HG02973 (cell line): ENCODE measurements at regions not wholly inside any gene's neighbourhood (a gene's known extent, or its start where the extent isn't known, plus 50 kb on each side); places are given as distances from the start of the nearest gene placed in this dataset.
A peak's percentile ranks its signal among the peaks of the same experiment; 100 is the strongest.

Experiments
- ATAC-seq: cut with Tn5 transposase; IDR thresholded peaks from one replicate; pipeline ENCODE4 v1.9.1; 2021; ENCODE audit warnings: moderate library complexity; ENCODE audit not compliant: unreplicated experiment

DNA sequence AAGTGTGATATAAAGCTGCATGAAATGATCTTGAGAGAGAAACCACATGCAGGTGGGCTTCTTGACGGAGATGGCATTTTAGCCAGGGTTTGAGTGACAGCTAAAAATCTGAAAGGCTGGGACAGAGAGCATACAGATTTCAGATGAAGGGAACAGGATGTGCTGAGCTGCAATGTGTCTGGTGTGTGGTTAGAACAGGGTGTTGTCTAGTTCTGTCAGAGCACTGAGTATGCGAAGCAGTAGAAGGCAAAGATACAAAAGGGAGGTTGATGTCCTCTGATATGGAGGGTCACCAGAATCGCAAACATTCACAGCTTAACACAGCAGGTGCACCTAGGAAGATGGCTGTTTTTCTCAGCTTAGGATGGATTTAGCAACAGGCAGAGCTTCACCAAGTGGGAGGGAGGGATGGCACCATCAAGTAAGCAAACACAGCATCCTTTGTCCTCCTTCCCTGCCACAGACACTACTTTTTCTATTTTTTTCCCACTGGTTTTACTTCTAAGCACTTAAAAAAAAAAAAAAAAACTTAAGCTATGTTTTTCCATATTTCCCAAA, 182.5 kb downstream of the TMX3 start:
- no peak for ATAC-seq

DNA sequence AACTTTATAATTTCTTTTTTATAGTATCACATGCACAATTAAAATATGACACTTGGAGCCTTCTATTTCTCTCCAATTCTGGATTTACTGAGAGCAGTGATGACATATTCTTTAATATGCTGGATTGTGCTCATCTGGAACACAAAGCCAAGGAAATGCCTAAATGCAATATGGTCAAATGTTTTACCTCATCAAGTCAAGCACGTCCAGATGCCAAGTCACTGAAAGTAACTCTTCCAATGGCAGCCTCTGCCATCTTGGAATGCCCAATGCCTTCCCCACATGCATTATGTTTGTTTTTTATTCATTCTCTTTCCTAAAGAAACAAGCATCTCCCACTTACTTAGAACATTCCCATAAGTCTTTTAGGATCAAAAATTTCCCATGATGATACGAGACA, 189.8 kb downstream of the TMX3 start:
- no peak for ATAC-seq

DNA sequence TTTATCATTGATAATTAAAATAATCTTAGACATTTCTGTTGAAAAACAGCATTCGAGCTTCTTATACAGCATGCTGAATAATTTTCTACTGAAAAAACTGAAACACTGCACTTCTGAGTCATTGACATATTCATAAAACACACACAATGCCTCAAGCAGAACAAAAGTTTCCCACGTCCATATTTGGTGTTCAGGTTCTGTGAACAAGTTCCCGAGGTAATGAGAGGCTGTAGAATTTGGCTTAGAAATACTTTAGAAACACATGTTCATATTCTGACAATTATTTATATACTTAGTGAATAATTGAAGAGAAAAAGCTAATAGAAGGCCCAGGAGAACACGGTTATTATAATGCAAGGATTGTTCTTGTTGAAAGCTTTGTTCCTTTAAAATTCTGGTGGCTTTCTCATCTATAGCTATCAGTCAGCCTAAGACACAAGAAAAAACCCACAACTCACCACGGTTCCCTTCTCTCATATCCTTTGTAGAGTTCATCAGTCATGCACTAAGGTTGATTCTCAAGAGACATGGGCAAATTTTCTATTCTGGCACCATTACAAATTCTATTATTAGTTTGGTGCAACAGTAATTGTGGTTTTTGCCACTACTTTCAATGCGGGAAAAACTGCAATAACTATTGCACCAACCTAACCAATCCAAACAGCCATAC, 194.4 kb downstream of the TMX3 start:
- peak; percentile 60 for ATAC-seq

DNA sequence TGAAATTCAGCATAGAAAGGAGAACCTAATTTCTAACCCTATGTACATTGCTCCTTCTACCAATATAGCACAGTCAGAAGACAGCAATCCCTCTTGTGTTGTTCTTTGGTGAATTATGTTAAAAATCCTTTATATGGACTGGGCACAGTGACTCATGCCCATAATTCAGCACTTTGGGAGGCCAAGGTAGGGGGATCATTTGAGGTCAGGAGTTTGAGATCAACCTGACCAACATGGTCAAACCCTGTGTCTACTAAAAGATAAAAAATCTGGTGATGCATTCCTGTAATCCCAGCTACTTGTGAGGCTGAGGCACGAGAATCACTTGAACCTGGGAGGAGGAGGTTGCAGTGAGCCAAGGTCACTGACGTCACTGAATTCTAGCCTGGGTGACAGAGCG, 195.6 kb downstream of the TMX3 start:
- ATAC-seq, result no peak

DNA sequence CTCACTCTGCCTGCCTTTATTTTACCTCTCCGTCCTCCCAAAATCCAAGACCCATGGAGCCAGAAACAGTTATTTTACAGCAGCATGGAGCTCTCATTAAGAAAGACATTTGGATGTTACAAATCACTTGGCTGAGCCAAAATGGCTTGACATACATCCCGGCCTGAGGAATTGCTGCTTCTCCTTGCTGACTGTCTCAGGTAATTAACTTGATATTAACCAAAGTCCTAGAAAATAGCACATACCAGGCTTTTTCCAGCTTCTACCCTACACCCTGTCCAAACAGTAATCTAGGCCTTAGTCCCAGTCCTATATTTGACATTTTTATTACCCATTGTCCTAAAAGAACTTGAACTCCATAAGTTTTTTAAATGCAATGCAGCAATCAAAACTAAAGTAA, 205.0 kb downstream of the TMX3 start:
- no peak for ATAC-seq

DNA sequence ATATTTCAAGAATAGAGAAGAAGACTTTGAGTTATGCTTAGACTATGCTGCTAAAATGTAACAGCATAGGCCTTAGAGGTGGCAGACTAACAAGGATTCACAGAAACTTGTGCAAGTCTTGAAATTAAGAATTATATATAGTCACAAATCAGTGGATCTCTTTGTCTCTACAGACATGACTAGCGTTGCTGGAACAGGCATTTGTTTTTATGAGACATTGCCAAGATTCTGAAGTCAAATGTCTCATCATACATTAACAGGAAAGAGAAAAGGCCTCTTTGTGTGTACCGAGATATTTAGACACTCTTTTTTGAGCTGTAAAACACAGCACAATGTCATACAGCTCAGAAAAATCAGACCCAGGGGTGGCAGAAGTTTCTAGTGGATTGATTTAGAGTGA, 207.1 kb downstream of the TMX3 start:
- ATAC-seq, result no peak

DNA sequence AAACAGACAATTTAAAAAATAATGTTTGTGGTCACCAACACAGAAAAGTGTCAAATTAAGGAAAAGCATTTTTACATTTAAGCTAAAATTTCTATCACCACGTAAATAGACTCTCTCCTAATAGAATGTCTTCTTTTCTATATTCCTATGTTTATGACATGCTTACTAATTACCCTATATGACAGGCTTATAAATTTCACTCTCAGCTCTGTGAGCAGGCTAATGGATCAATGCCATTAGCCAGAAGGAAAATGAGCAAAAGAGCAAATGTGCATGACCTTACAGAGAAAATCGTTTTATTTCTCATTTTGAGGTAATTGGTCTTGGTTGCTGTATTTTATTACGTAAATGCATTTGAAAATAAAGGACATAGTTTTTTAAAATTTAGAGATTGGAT, 209.7 kb downstream of the TMX3 start:
- no peak for ATAC-seq

DNA sequence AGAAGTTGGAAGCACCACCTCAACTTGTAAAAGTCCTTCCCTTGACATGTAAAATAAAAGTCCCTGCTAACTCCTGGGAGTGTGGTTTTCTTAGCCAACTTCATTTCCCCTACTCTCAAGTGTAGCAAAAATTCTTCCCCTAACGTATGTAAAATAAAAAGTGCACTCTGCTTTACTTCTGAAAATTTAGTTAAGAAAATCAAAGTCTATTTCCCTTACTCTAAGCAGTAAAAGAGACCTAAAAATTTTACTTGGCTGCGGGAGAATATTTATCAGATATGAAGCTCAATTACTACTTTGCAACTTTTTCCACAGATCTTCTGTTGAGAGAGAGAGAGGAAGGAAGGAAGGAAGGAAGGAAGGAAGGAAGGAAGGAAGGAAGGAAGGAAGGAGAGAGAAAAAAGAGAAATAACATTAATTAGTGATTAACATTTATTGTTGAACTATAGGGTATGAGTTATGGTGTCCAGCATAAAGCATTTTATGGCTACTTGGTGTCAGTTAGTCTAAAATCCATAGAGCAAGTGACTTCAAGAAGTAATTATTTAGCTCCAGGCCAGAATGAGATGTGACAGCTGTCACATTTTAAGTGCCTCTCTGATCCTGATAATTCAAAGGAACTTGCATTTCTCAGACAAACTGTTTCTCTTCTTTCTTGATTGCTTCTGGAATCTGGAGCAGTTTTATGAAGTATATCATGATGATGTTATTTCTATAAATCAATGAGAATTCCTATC, 210.3 kb downstream of the TMX3 start:
- no peak for ATAC-seq

DNA sequence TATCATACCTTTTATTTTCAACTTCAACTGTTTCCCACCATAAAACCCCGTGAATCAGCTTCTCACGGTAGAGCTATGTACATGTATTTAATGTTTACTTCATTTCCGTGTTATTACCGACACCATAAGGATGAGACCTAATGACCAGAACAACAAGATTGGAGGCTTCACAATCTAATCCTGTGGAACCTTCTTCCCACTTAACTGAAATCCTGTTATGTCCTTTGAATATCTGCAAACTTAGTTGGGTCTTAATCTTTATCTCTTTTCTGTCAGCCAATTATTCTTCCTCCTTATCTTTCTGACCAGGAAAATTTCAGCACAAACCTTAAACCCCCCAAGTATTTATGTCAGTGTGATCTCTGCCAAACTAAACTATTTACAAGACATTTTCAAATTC, 214.4 kb downstream of the TMX3 start:
- no peak for ATAC-seq

DNA sequence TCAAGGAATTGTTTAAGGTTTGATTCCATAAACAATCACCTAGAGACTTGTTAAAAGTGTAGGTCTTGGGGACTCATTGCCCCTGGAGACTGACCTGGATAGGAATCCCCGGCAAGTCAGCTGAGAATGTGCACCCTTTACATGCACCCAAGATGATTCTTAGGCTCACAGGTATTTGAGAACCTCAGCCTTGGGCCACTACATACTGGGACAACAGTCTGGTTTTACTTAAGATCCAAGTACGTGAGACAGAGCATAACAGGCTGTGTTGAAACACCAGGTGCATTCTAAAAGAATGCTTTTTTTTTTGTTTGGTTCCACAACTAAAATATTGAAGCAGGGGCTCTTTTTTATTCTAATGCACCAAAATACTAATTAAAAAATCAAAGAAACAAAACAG, 215.8 kb downstream of the TMX3 start:
- ATAC-seq, result no peak

DNA sequence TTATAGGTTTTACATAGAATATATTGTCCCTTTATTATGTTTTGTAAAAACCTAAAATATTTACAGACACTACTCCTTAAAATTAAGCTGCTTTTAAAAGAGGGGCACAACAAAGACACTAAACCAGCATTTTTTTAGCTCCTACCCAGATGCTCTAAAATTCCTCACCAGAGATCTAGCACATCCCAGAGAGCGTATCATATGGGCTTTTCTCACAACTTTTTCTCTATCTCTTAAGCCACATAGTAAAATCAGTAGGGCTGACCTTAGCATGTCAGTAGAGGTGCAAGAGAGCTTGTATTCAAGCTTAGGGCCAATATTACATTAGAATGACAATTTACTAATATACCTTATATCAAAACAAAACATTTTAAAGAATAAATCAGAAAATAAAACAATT, 216.3 kb downstream of the TMX3 start:
- no peak for ATAC-seq

DNA sequence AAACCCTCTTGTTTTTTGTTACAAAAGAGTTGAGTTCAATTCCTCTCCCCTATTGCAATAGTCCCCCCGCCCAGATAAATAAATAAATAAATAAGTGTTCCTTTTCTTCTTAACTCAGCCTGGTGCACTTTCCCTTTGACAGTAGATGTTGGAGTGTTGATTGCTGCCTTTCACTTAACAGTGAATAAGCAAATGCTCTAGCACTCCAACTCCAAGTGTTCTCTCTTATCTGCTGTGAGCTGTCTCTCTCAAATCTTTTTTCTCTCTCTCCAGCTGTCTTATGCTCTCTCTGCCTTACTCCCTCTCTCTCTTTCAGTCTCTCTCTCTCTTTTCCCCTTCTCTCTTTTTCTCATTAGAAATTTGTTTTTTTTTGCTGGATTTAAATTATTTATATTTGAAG, 216.7 kb downstream of the TMX3 start:
- ATAC-seq, result no peak

DNA sequence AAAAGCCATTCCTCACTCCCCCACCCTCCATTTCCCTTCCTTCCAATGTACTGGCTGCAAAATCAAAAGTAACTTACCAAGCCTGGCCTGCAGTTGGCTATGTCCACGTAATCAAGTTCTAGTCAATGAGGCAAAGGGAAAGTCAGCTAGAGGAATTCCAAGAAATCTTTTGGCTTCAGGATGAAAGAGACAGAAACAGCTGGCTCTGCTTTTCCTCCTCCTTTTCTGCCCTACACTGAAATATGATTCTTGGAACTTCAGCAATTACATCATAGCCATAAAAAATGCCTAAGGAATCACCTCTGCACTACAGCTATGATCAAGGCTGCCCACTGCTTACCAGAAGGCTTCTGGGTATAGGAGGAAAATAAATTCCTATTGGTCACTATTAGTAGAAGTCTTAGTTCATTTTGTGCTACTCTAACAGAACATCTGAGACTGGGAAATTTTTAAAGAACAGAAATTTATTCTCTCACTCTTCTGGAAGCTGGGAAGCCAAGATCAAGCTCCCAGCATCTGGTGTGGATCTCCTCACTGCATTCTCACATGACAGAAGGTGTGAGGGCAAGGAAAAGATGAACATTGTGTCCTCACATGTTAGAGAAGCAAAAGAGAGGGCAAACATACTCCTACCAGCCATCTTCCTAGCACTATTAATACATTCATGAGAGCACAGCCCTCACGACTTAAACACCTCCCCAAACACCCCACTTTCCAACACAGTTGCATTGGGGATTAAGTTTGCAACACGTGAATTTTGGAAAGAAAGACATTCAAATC, 219.9 kb downstream of the TMX3 start:
- no peak for ATAC-seq

DNA sequence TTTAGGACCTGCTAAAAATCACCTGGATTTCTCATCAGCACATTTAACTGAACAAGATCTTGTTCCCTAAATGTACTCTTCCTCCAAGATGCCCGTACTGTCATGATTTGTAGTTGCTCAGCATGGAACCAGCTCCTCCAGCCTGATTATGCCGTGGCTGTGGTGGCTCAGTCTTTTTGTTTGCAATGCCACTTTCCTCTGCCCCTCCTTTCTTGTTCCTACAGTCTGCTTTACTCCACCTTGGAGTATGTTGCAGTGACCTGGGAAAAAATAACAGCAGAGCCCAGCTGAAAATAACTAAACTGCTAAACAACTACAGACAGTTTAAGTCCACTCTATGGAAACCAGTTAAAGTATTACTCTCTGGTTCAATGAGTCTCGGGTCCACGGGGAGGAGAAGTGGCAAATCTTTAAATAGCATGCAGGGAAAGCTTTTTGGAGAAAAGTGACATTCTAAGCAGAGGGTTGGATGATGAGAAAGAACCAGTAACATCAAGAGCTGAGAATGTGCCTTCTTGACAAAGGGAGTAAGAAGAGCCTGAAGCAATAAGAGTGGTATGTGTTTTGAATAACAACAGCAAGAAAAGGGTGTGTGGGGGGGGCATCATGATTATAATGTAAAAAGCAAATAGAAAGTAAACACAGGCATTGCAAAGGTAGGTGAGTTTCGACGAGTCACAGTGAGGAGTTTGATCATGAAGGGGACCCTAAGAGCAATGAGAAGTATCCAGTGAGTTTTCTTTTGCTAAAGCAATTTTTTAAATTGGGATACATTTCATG, 225.7 kb downstream of the TMX3 start:
- ATAC-seq, result no peak

DNA sequence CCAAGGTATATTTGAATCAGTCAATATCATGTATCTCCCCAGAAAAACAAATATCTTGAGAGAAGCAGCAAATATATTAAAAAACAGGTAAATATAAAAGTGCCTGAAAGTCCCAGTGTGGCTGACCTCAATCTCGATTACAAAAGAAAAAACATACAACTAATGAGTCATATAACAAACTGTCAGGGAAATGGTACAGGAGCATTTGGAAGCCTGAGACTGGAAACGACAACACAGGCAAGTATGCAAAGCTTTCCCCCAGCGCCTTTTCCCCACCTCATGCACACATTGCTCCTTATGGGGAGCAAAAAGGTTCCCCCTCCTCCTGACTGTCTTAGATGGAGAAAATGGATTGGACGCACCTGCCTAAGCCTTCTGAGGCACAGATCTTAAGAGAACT, 230.7 kb downstream of the TMX3 start:
- no peak for ATAC-seq

DNA sequence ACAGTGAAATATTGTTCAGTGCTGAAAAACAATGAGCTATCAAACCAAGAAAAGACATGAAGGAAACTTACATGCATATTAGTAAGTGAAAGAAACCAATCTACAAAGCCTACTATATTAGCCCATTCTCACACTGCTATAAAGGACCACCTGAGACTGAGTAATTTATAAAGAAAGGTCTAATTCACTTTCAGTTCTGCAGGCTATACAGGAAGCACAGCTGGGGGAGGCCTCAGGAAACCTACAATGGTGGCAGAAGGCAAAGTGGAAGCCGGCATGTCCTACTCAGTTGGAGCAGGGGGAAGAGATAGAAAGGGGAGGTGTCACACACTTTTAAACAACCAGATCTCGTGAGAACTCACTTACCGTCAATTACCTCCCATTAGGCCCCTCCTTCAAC, 232.1 kb downstream of the TMX3 start:
- ATAC-seq, result no peak

DNA sequence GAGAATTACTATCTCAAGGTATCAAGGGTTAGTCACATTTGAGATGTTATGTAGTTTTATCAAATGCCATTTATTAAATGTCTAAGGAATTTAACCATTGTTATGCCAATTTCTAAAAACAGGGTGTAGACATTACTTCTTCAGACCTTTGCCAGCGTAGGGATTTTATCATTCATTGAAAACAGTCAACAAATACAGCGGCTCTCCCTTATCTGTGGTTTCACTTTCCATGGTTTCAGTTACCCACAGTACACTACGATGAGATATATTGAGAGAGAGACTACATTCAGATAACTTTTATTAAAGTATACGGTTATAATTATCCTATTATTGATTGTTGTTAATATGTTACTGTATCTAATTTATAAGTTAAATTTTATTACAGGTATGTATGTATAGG, 234.7 kb downstream of the TMX3 start:
- ATAC-seq, result no peak

DNA sequence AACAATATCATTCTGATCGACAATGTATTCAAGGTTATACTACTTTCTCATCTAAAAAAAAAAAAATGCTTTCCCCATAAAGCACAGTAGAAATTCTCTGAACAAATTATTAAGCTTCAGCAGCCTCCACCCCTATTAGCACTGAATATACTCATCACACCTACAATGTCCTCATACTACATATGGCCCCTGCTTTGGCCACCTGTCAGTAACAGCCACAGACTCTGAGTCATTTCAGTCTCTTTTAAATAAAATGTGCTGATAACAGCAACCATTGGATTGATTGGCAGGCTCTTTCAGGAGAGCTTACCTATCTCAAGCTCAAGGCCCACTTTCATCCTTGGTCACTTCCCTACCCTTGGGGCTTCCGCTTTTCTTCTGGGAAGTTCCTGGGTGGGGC, 236.7 kb downstream of the TMX3 start:
- ATAC-seq, result no peak

DNA sequence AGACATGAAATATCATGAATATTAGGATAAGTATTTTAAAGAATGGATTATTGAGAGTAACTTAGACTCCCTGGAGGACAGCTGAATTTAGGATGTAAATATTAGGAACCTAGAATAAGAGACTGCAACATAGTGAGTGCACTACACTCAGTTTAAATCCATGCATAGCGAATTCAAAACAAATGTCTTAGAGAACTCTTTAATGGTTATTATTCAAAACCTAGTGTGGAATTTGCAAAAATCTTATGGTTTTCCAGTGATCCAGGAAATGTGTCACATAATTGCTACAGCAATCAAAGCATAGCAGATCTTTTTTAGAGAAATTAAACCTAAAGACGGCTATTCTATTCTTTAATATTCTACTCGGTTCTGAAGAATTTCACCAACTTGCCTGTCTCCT, 239.0 kb downstream of the TMX3 start:
- no peak for ATAC-seq

DNA sequence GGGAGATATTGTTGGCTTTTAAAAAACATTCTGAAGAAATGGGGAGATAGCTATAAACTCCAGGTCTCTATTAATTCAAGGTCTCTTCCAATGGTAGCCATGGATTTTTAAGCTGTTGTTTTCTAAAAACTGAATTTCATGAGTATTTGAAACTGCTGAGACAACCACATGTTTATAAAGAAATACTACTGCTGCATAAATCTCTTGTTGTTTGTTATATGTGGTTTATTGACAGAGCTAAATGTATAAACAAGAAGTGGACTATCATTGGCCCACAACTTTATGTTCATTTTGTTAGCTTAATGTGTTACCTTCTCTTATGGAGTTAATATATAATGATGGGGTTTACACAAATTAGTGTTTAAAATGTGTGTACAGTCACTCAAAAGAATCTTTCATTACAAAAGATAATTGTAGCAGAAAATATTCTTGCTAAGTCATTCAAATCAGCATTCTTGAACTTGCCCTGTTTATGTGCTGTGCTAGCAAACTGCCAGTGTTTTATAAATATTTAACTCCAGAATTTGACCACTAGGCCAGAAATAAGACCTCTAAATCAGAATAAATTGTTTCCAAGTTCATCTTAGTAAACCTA, 242.1 kb downstream of the TMX3 start:
- no peak for ATAC-seq
